Memory B cell (primary cell): ENCODE measurements at regions not wholly inside any gene's neighbourhood (a gene's known extent, or its start where the extent isn't known, plus 50 kb on each side); places are given as distances from the start of the nearest gene placed in this dataset.

ENCODE experiments used
- ATAC-seq: fragments of 150-1000 bp; cut with Tn5 transposase; 2 replicates; pipeline ENCODE4 v1.10.0; 2021; ENCODE audit warnings: low read depth, mild to moderate bottlenecking, moderate library complexity
- DNase-seq, 2 donors: peaks; one replicate each; pipeline ENCODE4 v3.0.0; 2022; ENCODE audit warnings: low spot score in 2 of 2
- H3K27ac Mint-ChIP-seq: one replicate; pipeline ENCODE4 v1.8.0; 2022; ENCODE audit warnings: mild to moderate bottlenecking, moderate library complexity, mixed read lengths
- H3K27me3 Mint-ChIP-seq: one replicate; pipeline ENCODE4 v1.8.0; 2022; ENCODE audit warnings: mixed read lengths
- H3K36me3 Mint-ChIP-seq: one replicate; pipeline ENCODE4 v1.8.0; 2022; ENCODE audit warnings: mild to moderate bottlenecking, mixed read lengths
- H3K4me1 Mint-ChIP-seq: one replicate; pipeline ENCODE4 v1.8.0; 2022; ENCODE audit warnings: mixed read lengths
- H3K4me3 Mint-ChIP-seq: one replicate; pipeline ENCODE4 v1.8.0; 2022; ENCODE audit warnings: mild to moderate bottlenecking, moderate library complexity, mixed read lengths
- H3K9me3 Mint-ChIP-seq: one replicate; pipeline ENCODE4 v1.8.0; 2022; ENCODE audit warnings: mixed read lengths

GRCh38 chr2:15790838-15791237, 149.5 kb upstream of the MYCN start:
- Mint-ChIP-seq H3K27me3 (peaks cover 9% of the 10 kb centered on the region), H3K36me3 (no peaks in the 10 kb centered on the region), H3K4me3 (no peak overlapping the region), H3K27ac (no peak overlapping the region), H3K9me3 (peaks cover 4% of the 10 kb centered on the region), H3K4me1 (no peaks in the 10 kb centered on the region)
- ATAC-seq: no peak
- DNase-seq: no peak

- no peak for DNase-seq
- Mint-ChIP-seq H3K36me3 (no peaks in the 10 kb centered on the region), H3K9me3 (peaks cover 4% of the 10 kb centered on the region), H3K4me1 (no peaks in the 10 kb centered on the region), H3K27ac (no peak overlapping the region), H3K27me3 (peaks cover 12% of the 10 kb centered on the region), H3K4me3 (no peak overlapping the region)
- no peak for ATAC-seq
These were observed 149.1 kb upstream of the MYCN start for GRCh38 chr2:15791294-15791693.

- no peaks in the 10 kb centered on the region for H3K4me1 Mint-ChIP-seq
- no peak overlapping the region for H3K27ac Mint-ChIP-seq
- H3K27me3 Mint-ChIP-seq: peaks cover 12% of the 10 kb centered on the region
- H3K36me3 Mint-ChIP-seq: no peaks in the 10 kb centered on the region
- DNase-seq (no peak), ATAC-seq (no peak)
- H3K9me3 Mint-ChIP-seq: peaks cover 4% of the 10 kb centered on the region
- no peak overlapping the region for H3K4me3 Mint-ChIP-seq
These were observed 148.0 kb upstream of the MYCN start for GRCh38 chr2:15792331-15792730.

GRCh38 chr2:15793078-15793913, 147.1 kb upstream of the MYCN start:
- Mint-ChIP-seq H3K36me3 (no peaks in the 10 kb centered on the region), H3K4me1 (no peaks in the 10 kb centered on the region), H3K4me3 (no peak overlapping the region), H3K9me3 (no peaks in the 10 kb centered on the region), H3K27me3 (peaks cover 7% of the 10 kb centered on the region), H3K27ac (no peak overlapping the region)
- DNase-seq (no peak), ATAC-seq (no peak)

GRCh38 chr2:15793978-15794377, 146.4 kb upstream of the MYCN start:
- no peaks in the 10 kb centered on the region for H3K36me3 Mint-ChIP-seq
- no peak overlapping the region for H3K27ac Mint-ChIP-seq
- DNase-seq (no peak), ATAC-seq (no peak)
- peaks cover 7% of the 10 kb centered on the region for H3K27me3 Mint-ChIP-seq
- no peaks in the 10 kb centered on the region for H3K9me3 Mint-ChIP-seq
- H3K4me3 Mint-ChIP-seq: no peak overlapping the region
- no peaks in the 10 kb centered on the region for H3K4me1 Mint-ChIP-seq

GRCh38 chr2:15794608-15795134, 145.7 kb upstream of the MYCN start:
- H3K27me3 Mint-ChIP-seq: peaks cover 7% of the 10 kb centered on the region
- no peaks in the 10 kb centered on the region for H3K36me3 Mint-ChIP-seq
- H3K4me1 Mint-ChIP-seq: no peaks in the 10 kb centered on the region
- H3K27ac Mint-ChIP-seq: no peak overlapping the region
- H3K4me3 Mint-ChIP-seq: no peak overlapping the region
- no peak for ATAC-seq
- DNase-seq: no peak
- H3K9me3 Mint-ChIP-seq: no peaks in the 10 kb centered on the region

- Mint-ChIP-seq H3K27me3 (peaks cover 7% of the 10 kb centered on the region), H3K9me3 (no peaks in the 10 kb centered on the region), H3K27ac (no peak overlapping the region), H3K4me3 (no peak overlapping the region), H3K36me3 (no peaks in the 10 kb centered on the region), H3K4me1 (no peaks in the 10 kb centered on the region)
- ATAC-seq: no peak
- no peak for DNase-seq
These were observed 144.9 kb upstream of the MYCN start for GRCh38 chr2:15795426-15795825.

GRCh38 chr2:15796167-15796942, 144.0 kb upstream of the MYCN start:
- Mint-ChIP-seq H3K4me3 (no peak overlapping the region), H3K36me3 (no peaks in the 10 kb centered on the region), H3K27me3 (peaks cover 6% of the 10 kb centered on the region), H3K4me1 (no peaks in the 10 kb centered on the region), H3K27ac (no peak overlapping the region), H3K9me3 (no peaks in the 10 kb centered on the region)
- DNase-seq (no peak), ATAC-seq (no peak)

GRCh38 chr2:15797231-15797938, 143.0 kb upstream of the MYCN start:
- Mint-ChIP-seq H3K4me1 (no peaks in the 10 kb centered on the region), H3K4me3 (no peak overlapping the region), H3K27me3 (peaks cover 3% of the 10 kb centered on the region), H3K9me3 (no peaks in the 10 kb centered on the region), H3K27ac (no peak overlapping the region), H3K36me3 (no peaks in the 10 kb centered on the region)
- no peak for ATAC-seq
- DNase-seq: no peak

GRCh38 chr2:15797939-15798281, 142.4 kb upstream of the MYCN start:
- H3K27me3 Mint-ChIP-seq: peaks cover 3% of the 10 kb centered on the region
- ATAC-seq (no peak), DNase-seq (no peak)
- no peak overlapping the region for H3K4me3 Mint-ChIP-seq
- no peaks in the 10 kb centered on the region for H3K9me3 Mint-ChIP-seq
- H3K36me3 Mint-ChIP-seq: no peaks in the 10 kb centered on the region
- no peak overlapping the region for H3K27ac Mint-ChIP-seq
- H3K4me1 Mint-ChIP-seq: no peaks in the 10 kb centered on the region

GRCh38 chr2:15798701-15799431, 141.5 kb upstream of the MYCN start:
- H3K9me3 Mint-ChIP-seq: no peaks in the 10 kb centered on the region
- H3K27ac Mint-ChIP-seq: no peak overlapping the region
- H3K4me1 Mint-ChIP-seq: no peaks in the 10 kb centered on the region
- no peak overlapping the region for H3K4me3 Mint-ChIP-seq
- peaks cover 5% of the 10 kb centered on the region for H3K27me3 Mint-ChIP-seq
- DNase-seq (no peak), ATAC-seq (no peak)
- H3K36me3 Mint-ChIP-seq: no peaks in the 10 kb centered on the region

- Mint-ChIP-seq H3K9me3 (no peaks in the 10 kb centered on the region), H3K36me3 (no peaks in the 10 kb centered on the region), H3K4me3 (no peak overlapping the region), H3K27ac (no peak overlapping the region), H3K4me1 (no peaks in the 10 kb centered on the region), H3K27me3 (peaks cover 5% of the 10 kb centered on the region)
- DNase-seq (no peak), ATAC-seq (no peak)
These were observed 140.9 kb upstream of the MYCN start for GRCh38 chr2:15799432-15799827.

GRCh38 chr2:15800495-15801329, 139.6 kb upstream of the MYCN start:
- H3K27me3 Mint-ChIP-seq: peaks cover 8% of the 10 kb centered on the region
- ATAC-seq (no peak), DNase-seq (no peak)
- no peaks in the 10 kb centered on the region for H3K4me1 Mint-ChIP-seq
- H3K27ac Mint-ChIP-seq: no peak overlapping the region
- H3K36me3 Mint-ChIP-seq: no peaks in the 10 kb centered on the region
- H3K9me3 Mint-ChIP-seq: no peaks in the 10 kb centered on the region
- no peak overlapping the region for H3K4me3 Mint-ChIP-seq
